ENCODE measurements at regions not wholly inside any gene's neighbourhood (a gene's known extent, or its start where the extent isn't known, plus 50 kb on each side); places are given as distances from the start of the nearest gene placed in this dataset.

DNA sequence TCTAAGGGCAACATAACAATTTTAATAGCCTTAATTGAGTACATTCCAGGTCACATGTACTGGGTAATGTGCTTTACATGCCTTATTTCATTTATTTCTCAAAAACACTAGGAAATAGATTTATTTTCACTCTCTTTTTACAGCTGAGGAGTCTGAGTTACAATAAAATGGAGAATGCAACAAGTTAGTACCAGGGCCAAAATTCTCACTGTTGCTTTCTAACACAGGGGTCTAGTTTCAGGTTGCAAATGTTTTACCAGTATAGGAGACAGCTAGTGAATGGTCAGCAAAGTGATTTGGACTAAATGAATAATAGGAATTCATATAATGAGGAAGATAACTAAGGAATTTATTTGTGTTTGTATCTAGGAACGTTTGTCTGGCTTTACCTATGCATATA, 137.3 kb downstream of the RASSF9 start:
- TF ChIP-seq, protein P1, sequence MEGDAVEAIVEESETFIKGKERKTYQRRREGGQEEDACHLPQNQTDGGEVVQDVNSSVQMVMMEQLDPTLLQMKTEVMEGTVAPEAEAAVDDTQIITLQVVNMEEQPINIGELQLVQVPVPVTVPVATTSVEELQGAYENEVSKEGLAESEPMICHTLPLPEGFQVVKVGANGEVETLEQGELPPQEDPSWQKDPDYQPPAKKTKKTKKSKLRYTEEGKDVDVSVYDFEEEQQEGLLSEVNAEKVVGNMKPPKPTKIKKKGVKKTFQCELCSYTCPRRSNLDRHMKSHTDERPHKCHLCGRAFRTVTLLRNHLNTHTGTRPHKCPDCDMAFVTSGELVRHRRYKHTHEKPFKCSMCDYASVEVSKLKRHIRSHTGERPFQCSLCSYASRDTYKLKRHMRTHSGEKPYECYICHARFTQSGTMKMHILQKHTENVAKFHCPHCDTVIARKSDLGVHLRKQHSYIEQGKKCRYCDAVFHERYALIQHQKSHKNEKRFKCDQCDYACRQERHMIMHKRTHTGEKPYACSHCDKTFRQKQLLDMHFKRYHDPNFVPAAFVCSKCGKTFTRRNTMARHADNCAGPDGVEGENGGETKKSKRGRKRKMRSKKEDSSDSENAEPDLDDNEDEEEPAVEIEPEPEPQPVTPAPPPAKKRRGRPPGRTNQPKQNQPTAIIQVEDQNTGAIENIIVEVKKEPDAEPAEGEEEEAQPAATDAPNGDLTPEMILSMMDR (IDR thresholded peaks at IDR 0.05; ENCODE audit: insufficient read depth, low read depth, low read length) = no peak
- TF ChIP-seq EZH2 (IDR thresholded peaks at IDR 0.05; ENCODE audit: insufficient read depth, low read length) = no peak

All from astrocyte (in vitro differentiated cells and primary cell).